AG09319 (cell line): ENCODE measurements at regions not wholly inside any gene's neighbourhood (a gene's known extent, or its start where the extent isn't known, plus 50 kb on each side); places are given as distances from the start of the nearest gene placed in this dataset.

Experiments
- DNase-seq: peaks from one replicate; pipeline ENCODE4 v3.0.0-alpha.2; 2010; ENCODE audit warnings: low read depth; ENCODE audit errors: extremely low read depth
- TF ChIP-seq, protein P1 (sequence below): IDR thresholded peaks from 2 replicates; pipeline ENCODE4 v1.5.1; 2011; ENCODE audit warnings: low read depth, mild to moderate bottlenecking, inconsistent platforms, low read length, moderate library complexity

GRCh38 chr7:115719963-115720362 is 310.6 kb downstream of the TFEC start:
- TF ChIP-seq, protein P1, sequence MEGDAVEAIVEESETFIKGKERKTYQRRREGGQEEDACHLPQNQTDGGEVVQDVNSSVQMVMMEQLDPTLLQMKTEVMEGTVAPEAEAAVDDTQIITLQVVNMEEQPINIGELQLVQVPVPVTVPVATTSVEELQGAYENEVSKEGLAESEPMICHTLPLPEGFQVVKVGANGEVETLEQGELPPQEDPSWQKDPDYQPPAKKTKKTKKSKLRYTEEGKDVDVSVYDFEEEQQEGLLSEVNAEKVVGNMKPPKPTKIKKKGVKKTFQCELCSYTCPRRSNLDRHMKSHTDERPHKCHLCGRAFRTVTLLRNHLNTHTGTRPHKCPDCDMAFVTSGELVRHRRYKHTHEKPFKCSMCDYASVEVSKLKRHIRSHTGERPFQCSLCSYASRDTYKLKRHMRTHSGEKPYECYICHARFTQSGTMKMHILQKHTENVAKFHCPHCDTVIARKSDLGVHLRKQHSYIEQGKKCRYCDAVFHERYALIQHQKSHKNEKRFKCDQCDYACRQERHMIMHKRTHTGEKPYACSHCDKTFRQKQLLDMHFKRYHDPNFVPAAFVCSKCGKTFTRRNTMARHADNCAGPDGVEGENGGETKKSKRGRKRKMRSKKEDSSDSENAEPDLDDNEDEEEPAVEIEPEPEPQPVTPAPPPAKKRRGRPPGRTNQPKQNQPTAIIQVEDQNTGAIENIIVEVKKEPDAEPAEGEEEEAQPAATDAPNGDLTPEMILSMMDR, result no peak
- no peak for DNase-seq

DNA sequence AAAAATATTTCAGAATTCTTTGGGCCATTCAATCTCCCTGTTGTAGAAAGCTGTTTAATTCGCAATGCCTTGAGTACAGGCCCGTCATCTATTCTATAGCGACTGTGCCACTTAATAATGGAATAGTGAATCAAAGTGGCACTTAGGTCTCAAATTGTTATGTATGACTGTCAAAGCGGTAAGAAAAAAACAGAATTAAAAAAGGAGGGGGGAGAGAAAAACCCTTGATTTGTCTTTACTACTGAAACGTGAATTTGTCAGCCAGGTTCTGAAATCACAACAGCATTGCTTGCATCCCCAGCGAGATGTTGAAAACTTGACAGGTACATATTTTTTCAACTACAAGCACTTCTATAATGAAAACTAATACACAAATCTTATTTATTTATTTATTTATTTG is 320.9 kb downstream of the TFEC start:
- no peak for DNase-seq
- TF ChIP-seq, protein P1, result no peak

GRCh38 chr7:115708013-115708341 is 322.6 kb downstream of the TFEC start:
- TF ChIP-seq, protein P1, result no peak
- no peak for DNase-seq

GRCh38 chr7:115707258-115708012 is 323.1 kb downstream of the TFEC start:
- TF ChIP-seq, protein P1, result peak; percentile 16

GRCh38 chr7:115704884-115705283 is 325.7 kb downstream of the TFEC start:
- no peak for DNase-seq
- TF ChIP-seq, protein P1, result no peak

More at GRCh38 chr7:115707258-115708012, 323.1 kb downstream of the TFEC start:
- peak; percentile 2 for DNase-seq

- TF ChIP-seq, protein P1, result no peak
- DNase-seq, result no peak
Observed at GRCh38 chr7:115701141-115701540, 329.4 kb downstream of the TFEC start.

DNA sequence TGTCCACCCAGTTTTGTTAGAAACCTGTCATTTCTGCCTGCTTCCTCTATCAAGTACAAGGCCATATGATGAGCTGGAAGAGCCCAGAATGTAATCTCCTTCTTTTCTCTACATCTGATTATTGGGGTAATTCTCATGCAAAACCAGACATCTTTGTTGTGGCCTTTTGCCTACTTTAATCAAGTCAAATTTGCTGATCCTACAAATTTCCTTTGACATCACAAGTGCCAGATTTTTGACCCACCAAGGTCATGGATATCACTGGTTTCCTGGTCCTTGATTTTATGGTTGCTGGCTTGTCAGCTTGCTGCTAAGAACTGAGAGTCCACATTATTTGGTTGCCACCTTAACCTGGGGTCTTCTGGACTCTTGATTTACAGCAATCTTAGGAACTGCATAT is 336.1 kb downstream of the TFEC start:
- no peak for DNase-seq
- TF ChIP-seq, protein P1, result no peak
